Non-pigmented ciliary epithelial cell (primary cell): ENCODE measurements at regions not wholly inside any gene's neighbourhood (a gene's known extent, or its start where the extent isn't known, plus 50 kb on each side); places are given as distances from the start of the nearest gene placed in this dataset.

ENCODE experiments used
- DNase-seq: peaks from one replicate; pipeline ENCODE4 v3.0.0-alpha.2; 2010; ENCODE audit warnings: low read depth

DNA sequence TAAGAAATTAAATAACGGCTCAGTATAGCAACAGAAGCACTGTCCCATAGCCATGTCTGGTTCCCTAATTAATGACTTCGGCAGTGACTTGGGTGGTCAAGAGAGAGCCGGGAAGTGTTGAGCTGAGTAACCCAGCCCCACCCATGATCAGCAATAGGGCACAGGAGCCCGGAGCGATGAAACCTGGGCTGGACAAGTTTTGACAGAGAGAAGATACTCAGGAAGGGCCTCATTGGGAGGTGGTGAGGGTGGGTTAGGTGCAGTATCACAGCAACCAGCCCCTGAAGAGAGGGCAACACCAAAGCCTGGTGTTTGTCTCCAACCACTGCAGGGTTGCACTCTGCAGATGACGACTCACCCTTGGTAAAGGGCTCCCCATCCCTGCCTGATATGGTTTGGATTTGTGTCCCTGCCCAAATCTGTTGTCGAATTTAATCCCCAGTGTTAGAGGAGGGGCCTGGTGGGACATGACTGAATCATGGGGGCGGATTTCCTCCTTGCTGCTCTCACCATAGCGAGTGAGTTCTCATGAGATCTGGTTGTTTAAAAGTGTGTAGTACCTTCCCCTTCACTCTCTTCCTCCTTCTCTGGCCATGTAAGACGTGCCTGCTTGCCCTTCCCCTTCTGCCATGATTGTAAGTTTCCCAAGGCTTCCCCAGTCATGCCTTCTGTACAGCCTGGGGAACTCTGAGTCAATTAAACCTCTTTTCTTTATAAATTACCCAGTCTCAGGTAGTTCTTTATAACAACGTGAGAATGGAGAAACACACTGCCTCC, 124.9 kb upstream of the MED13L start:
- no peak for DNase-seq

DNA sequence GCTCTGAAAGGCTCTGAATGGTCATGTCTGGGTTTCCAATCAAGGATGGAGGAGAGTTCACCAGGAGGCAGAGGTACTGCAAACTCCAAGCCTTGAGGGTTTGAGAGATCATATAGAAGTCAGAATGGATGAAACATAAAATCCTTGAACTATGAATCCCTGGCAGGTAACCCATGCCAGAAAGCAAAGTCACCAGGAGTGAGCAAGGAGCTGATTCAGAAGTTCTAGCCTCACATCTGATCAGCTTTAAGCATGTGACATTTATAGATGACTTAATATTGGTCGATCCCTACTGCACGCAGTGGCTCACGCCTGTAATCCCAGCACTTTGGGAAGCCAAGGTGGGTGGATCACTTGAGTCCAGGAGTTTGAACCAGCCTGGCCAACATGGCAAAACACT, 126.1 kb upstream of the MED13L start:
- no peak for DNase-seq

GRCh38 chr12:116404247-116404646, 126.8 kb upstream of the MED13L start:
- DNase-seq: no peak

DNA sequence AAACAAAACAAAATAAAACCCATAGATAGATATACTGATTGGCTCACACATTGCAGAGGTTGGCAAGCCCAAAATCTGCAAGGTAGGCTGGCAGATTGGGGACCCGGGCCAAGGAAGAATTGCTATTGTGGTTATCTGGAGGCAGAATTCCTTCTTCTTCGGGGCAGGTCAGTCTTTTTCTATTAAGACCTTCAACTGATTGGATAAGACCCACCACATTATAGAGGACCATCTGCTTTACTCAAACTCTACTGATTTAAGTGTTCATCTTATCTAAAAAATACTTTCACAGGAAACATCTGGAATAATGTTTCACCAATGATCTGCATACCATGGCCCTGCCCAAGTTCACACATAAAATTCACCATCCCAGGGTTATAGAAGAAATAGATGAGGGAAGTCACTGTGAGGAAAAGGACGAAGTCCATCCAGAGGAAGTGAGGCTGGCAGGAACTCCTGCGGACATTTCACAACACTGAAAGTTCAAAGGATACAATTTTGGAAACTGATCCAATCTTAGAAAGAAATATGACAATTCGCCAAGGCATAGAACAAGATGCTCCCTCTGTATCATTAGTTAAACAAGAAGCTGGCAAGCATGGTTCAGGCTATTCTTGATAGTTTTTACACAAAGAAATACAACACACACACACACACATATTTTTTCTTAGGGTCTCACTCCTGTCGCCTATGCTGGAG, 127.6 kb upstream of the MED13L start:
- no peak for DNase-seq

GRCh38 chr12:116406529-116406928, 129.0 kb upstream of the MED13L start:
- DNase-seq: no peak

DNA sequence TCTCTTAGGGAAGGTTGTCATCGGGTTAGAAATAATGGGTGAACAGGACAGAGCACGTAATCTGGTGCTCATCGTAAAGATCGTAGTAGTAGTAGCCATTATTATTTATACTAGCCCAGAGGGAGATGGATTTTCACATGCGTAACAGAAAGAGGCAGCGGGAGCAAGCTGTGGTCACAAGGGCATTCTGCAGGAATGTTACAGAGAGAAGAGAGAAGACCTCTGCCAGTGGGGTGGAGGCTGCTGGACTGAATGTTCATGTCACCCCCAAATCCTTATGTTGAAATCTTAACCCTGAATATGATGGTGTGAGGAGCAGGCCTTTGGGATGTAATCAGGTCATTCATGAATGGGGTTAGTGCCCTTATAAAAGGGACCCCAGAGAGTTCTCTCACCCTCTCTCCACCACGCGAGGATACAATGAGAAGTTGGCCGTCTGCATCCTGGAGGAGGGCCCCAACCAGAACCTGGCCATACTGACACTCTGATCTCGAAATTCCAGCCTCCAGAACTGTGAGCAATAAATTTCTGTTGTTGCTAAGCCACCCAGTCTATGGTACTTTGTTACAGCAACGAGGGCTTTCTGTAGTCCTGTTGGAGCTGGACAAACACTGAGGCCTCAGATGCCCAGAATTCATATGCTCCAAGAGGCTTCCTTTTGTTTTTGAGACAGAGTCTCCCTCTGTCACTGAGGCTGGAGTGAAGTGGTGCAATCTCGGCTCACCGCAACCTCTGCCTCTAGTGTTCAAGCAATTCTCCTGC, 131.2 kb upstream of the MED13L start:
- no peak for DNase-seq

- DNase-seq: no peak
These were observed 134.5 kb upstream of the MED13L start for GRCh38 chr12:116411977-116412376.

DNA sequence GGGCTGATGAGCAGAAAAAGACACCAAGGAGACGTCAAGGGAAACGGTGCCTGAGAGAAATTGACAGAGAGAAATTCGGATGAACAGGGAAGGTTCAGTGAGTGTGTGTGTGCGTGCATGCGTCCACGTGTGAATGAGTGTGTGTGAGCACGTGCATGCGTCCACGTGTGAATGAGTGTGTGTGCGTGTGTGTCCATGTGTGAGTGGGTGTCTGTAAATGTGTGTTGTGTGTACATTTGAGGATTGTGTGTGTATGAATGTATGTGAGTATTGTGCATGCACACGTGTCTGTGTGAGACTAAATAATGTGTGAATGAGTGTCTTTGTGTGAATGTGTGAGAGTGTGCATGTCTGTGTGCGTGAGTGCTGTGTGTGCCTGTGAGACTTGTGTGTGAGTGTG, 137.4 kb upstream of the MED13L start:
- DNase-seq: no peak

DNA sequence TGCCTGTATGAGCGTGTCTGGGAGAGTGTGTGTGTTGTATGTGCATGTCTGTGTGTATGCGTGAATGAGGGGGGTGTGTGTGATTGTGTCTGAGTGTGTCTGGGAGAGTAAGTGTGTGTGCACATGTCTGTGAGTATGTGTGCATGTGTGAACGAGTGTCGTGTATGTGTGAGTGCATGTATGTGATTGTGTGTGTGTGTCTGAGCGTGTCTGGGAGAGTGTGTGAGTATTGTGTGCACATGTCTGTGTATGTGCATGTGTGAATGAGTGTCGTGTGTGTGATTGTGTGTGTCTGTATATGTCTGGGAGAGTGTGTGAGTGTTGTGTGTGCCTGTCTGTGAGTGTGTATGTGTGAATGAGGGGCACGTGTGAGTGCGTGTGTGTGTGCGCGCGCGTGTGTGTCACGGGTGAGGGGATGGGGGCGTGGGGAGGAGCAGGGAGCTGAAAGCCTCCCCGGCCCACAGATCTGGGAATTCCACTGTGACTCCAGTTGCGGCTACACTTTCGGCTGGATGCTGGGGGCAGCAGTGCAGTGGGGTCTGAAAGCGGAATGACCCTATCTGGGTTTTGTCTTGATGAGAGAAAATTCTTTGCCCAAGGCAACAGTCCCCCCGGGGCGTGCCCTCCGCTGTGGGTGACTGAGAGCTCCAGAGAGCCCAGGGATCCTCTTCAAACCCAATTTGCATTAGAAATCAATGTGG, 138.1 kb upstream of the MED13L start:
- no peak for DNase-seq

DNA sequence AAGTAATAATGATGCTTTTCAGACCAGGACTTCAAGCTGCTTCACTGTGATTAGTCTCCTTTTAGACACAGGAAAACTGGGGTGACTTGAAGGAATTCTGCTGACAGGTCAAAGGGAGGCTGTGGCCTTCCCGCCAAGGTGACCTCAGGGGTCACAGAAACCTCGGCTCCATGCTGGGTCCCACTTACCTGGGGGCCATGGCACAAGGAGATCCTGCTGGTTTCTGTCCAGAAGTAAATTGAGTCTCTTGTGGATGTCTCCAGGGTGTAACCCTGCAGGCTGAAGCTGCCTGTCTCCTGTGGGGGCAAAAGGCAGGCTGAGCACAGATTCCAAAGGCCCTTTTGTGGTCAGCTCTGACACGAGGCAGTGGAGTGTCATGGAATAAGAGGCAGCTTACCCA, 138.7 kb upstream of the MED13L start:
- no peak for DNase-seq

- no peak for DNase-seq
These were observed 140.6 kb upstream of the MAP1LC3B2 start for GRCh38 chr12:116418551-116418950.

GRCh38 chr12:116420227-116420880, 138.8 kb upstream of the MAP1LC3B2 start:
- DNase-seq: no peak

DNA sequence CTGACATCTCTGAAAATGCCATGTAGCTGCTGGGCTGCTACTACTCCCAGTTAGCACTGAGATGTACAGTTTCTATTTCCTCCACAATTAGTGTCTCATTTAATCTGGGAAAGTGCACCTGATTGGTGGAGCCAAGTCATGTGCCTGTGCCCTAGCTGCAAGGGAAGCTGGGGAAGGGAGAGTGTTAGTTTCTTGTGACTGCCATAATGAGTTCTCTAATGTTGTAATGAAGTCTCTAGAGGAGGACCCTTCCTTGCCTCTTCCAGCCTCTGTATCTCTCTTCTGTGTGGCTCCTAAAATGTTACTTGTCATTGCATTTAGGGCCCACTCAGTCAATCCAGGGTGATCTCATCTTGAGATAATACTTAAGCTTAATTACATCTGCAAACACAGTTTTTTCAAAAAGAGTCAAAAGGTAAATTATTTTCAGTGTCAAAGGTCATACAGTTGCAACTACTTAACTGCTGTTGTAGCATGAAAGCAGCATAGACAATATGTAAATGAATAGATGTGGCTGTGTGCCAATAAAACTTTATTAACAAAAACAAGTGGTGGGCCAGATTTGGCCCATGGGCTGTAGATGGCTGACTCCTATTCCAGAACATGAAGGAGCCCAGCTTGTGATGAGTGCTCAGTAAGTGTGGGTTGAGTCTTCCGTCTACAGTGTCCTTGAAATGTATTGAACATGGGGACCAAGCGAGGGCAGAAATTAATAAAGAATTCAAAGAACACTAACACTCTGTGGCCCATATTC, 137.2 kb upstream of the MAP1LC3B2 start:
- DNase-seq: no peak

DNA sequence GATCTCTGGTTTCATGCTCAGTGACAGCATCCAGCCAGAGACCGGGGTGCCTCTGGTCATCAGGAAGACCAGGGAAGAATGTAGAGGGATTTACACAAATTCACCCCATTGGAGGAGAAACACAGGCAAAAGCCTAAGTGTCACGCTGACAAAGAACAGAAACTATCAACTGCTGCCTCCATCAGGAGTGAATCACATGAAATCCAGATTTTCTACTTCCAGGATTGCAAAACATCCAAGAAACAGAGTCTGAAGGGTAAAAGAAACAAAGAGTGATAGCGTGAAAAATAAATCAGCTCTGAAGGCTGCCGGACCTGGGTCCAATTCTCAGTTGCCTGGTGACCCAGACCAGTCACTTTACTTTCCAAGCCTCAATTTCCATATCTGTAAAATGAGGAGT, 136.1 kb upstream of the MAP1LC3B2 start:
- no peak for DNase-seq

DNA sequence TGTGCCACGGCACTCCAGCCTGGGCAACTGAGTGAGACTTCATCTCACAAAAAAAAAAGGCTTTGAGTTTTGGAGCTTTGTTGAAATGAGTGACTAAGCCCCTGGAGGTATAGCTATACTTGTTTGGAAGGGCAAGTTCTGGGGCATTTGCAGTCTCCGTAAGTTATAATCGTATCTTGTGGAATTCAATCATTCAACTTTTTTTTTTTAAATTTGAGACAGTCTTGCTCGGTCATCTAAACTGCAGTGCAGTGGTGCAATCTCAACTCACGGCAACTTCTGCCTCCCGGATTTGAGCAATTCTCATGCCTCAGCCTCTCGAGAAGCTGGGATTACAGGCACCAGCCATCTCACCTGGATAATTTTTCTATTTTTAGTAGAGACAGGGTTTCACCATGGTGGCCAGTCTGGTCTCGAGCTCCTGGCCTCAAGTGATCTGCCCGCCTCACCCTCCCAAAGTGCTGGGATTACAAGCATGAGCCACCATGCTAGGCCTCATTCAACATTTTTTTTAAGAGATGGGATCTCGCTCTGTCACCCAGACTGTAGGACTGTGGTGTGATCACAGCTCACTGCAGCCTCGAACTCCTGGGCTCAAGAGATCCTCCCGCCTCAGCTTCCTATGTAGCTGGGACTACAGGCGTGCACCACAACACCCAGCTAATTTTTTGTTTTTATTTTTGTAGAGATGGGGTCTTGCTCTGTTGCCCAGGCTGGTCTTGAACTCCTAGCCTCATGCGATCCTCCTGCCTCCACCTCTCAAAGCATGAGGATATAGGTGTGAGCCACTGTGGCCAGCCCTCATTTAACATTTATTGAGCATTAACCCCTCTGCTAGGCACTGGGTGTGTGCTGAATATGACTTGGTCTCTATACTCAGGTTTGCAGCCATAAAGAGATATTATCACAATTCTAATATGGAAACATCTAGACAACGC, 133.7 kb upstream of the MAP1LC3B2 start:
- no peak for DNase-seq

GRCh38 chr12:116426391-116427136, 132.6 kb upstream of the MAP1LC3B2 start:
- DNase-seq: peak; percentile 94

DNA sequence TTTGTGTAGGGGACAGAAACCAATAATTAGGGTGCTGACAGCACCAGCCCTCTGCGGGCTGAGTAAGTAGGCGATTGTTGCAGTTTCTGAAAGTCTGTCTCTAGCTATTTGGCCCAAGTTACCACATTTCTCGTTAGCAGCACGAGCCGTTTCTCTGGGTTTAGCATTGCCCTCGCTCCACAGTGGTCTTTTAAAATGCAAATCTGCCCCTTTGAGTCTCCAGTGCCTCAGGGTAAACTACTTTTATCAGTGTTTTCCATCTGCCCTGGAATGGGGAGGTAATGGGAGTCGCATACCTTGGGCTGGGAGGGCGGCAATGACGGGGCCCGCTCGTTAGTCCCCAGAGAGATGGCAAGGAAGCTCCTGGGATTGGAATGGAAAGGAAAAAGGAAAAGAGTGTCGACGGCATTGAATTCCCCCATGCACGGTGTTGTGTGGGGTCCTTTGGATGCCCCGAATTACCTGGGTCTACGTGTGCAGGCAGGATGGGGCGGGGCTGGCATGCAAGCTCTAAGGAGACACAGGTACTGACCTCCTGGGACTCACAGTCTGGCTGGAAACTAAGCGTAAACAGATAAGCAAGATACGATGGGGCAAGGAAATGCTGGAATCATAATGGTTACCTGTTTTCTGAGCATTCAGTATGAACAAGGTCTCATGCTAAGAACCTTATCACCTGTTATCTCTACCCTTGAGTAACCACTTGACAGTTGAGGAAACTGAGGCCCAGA, 131.8 kb upstream of the MAP1LC3B2 start:
- DNase-seq: no peak

GRCh38 chr12:116429826-116430360, 129.3 kb upstream of the MAP1LC3B2 start:
- DNase-seq: no peak
